Upper lobe of right lung (tissue), 1 donor: ENCODE measurements at regions not wholly inside any gene's neighbourhood (a gene's known extent, or its start where the extent isn't known, plus 50 kb on each side); places are given as distances from the start of the nearest gene placed in this dataset.

Experiments used
- ATAC-seq: fragments of 200-7000 bp; cut with Tn5 transposase; one replicate; pipeline ENCODE4 v1.9.1; 2020; ENCODE audit warnings: mild to moderate bottlenecking, moderate library complexity
- DNase-seq: peaks from one replicate; pipeline ENCODE4 v3.0.0-alpha.2; 2020
- H3K27ac ChIP-seq: fragments of 200-600 bp; one replicate; pipeline ENCODE4 v1.8.0; 2022
- H3K27me3 ChIP-seq: fragments of 200-600 bp; one replicate; pipeline ENCODE4 v1.8.0; 2022; ENCODE audit warnings: mild to moderate bottlenecking
- H3K36me3 ChIP-seq: fragments of 200-600 bp; one replicate; pipeline ENCODE4 v1.8.0; 2022
- H3K4me1 ChIP-seq: fragments of 200-600 bp; one replicate; pipeline ENCODE4 v1.8.0; 2022
- H3K4me3 ChIP-seq: fragments of 200-600 bp; one replicate; pipeline ENCODE4 v1.8.0; 2022; ENCODE audit warnings: mild to moderate bottlenecking
- H3K9me3 ChIP-seq: fragments of 200-600 bp; one replicate; pipeline ENCODE4 v1.8.0; 2022
- CTCF ChIP-seq: fragments of 200-600 bp; IDR thresholded peaks from one replicate; pipeline ENCODE4 v1.8.0; 2022; ENCODE audit warnings: antibody characterized with exemption
- intact Hi-C: fragments of 100-400 bp; cut with DNase I; formaldehyde crosslinking; loops from one replicate; pipeline ENCODE4 v1.11.0; 2022
- donor health status: DM: no; HTN: yes; CAD: no; lungs with severe emphysema.

- no peaks in the 10 kb centered on the region for H3K27me3 ChIP-seq
- no peaks in the 10 kb centered on the region for H3K4me1 ChIP-seq
- intact Hi-C loops = no loop called here
- no peak overlapping the region for H3K27ac ChIP-seq
- ATAC-seq = no peak
- no peak for TF ChIP-seq CTCF
- no peak for DNase-seq
- H3K36me3 ChIP-seq = no peaks in the 10 kb centered on the region
- no peak overlapping the region for H3K4me3 ChIP-seq
- H3K9me3 ChIP-seq = no peaks in the 10 kb centered on the region
Observed at GRCh38 chr4:37073226-37073840, 171.2 kb upstream of the NWD2 start.

- Histone ChIP-seq H3K36me3 (no peaks in the 10 kb centered on the region), H3K27me3 (no peaks in the 10 kb centered on the region), H3K4me3 (no peak overlapping the region), H3K4me1 (no peaks in the 10 kb centered on the region), H3K27ac (no peak overlapping the region), H3K9me3 (no peaks in the 10 kb centered on the region)
- TF ChIP-seq CTCF = no peak
- no peak for DNase-seq
- intact Hi-C loops = no loop called here
- ATAC-seq = no peak
Observed at GRCh38 chr4:37082912-37083311, 161.6 kb upstream of the NWD2 start.

DNA sequence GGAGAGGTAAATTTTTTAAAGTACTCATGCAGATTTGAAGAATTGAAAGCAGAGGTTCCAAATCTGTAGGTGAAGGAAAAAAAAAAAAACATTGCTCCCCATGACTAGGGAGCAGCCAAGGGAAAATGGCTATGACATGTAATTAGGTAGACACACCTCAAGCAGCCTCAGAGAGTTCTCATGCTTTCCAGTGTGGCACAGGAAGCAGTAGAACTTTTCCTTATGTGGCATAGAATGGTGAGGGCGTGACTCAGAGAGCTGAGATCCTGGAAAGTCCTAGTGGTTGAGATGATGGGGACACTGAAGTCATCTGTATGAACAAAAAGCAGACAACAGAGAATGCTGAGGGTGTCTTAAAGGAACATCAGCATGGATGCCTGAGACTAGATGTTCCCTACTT, 148.6 kb upstream of the NWD2 start:
- intact Hi-C loops = no loop called here
- TF ChIP-seq CTCF = no peak
- Histone ChIP-seq H3K27ac (no peak overlapping the region), H3K36me3 (no peaks in the 10 kb centered on the region), H3K27me3 (no peaks in the 10 kb centered on the region), H3K9me3 (no peaks in the 10 kb centered on the region), H3K4me1 (no peaks in the 10 kb centered on the region), H3K4me3 (no peak overlapping the region)
- DNase-seq = no peak
- ATAC-seq = no peak

- no peaks in the 10 kb centered on the region for H3K36me3 ChIP-seq
- no peak overlapping the region for H3K27ac ChIP-seq
- H3K9me3 ChIP-seq = no peaks in the 10 kb centered on the region
- H3K4me3 ChIP-seq = no peak overlapping the region
- intact Hi-C loops = no loop called here
- DNase-seq (no peak), ATAC-seq (no peak)
- H3K27me3 ChIP-seq = no peaks in the 10 kb centered on the region
- no peak for TF ChIP-seq CTCF
- H3K4me1 ChIP-seq = no peaks in the 10 kb centered on the region
Observed at GRCh38 chr4:37101182-37101581, 143.4 kb upstream of the NWD2 start.

DNA sequence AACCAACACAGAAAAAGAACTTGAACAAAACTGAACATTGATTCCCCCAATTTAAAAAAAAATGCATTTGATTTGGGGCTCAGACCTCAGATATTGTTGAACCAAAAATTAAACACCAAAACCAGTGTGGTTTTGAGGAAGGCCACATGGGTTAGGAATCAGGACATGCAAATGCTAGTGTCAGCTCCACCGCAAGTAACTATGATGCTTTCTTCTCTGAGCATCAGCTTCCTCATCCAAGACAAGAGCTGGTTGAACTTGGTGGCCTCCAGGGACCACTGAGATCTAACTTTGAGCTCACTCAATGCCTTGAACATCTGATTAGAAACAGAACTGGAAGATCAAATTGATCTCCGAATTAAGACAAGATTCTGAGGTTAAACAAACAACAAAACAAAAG, 142.9 kb upstream of the NWD2 start:
- ATAC-seq (no peak), DNase-seq (no peak)
- no peaks in the 10 kb centered on the region for H3K27me3 ChIP-seq
- TF ChIP-seq CTCF = no peak
- no peaks in the 10 kb centered on the region for H3K4me1 ChIP-seq
- intact Hi-C loops = no loop called here
- H3K27ac ChIP-seq = no peak overlapping the region
- no peaks in the 10 kb centered on the region for H3K9me3 ChIP-seq
- no peak overlapping the region for H3K4me3 ChIP-seq
- no peaks in the 10 kb centered on the region for H3K36me3 ChIP-seq

DNA sequence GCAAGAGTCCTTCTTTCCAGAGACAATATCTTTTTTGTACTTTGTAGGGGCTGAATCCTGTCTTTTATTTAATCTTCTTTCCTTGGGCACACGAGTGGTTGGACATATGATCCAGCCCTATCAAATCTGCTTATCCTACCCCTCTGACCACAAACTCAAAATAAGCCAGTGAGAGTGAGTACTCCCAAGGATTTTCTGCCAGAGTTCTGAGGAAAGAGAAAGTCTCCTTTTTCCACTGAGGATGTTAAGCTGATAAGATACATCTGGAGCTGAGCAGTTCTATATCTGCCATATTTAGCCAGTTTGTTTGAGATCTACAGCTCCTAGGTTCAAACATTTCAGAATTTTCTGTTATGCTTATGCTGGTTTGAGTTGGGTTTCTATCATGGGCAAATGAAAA, 134.8 kb upstream of the NWD2 start:
- H3K36me3 ChIP-seq = no peaks in the 10 kb centered on the region
- TF ChIP-seq CTCF = no peak
- H3K27me3 ChIP-seq = no peaks in the 10 kb centered on the region
- DNase-seq = no peak
- H3K4me1 ChIP-seq = no peaks in the 10 kb centered on the region
- no peak overlapping the region for H3K4me3 ChIP-seq
- no peaks in the 10 kb centered on the region for H3K9me3 ChIP-seq
- intact Hi-C loops = no loop called here
- H3K27ac ChIP-seq = no peak overlapping the region
- ATAC-seq = no peak
